GM23338 (cell line): ENCODE measurements at regions not wholly inside any gene's neighbourhood (a gene's known extent, or its start where the extent isn't known, plus 50 kb on each side); places are given as distances from the start of the nearest gene placed in this dataset.

Source experiments
- ATAC-seq: fragments of 200-7000 bp; cut with Tn5 transposase; 3 replicates; pipeline ENCODE4 v1.9.1; 2020
- DNase-seq: peaks from one replicate; pipeline ENCODE4 v3.0.0-alpha.2; 2015; ENCODE audit warnings: low spot score
- H2AFZ ChIP-seq: fragments of 200-600 bp; sonication (generic); 2 replicates; pipeline ENCODE4 v1.8.0; 2016; ENCODE audit warnings: antibody characterized with exemption, mild to moderate bottlenecking, moderate library complexity
- H3F3A ChIP-seq: fragments of 200-600 bp; sonication (generic); replicated peaks from 2 replicates; pipeline ENCODE4 v1.8.0; 2017; ENCODE audit warnings: antibody characterized with exemption, mixed run types, low read depth
- H3K27ac ChIP-seq: fragments of 200-600 bp; sonication (generic); 2 replicates; pipeline ENCODE4 v1.6.1; 2016; ENCODE audit warnings: low read depth
- H3K27me3 ChIP-seq: fragments of 200-600 bp; sonication (generic); 2 replicates; pipeline ENCODE4 v1.8.0; 2016; ENCODE audit warnings: mild to moderate bottlenecking, mixed run types, moderate library complexity; ENCODE audit not compliant: insufficient read depth
- H3K36me3 ChIP-seq: fragments of 200-600 bp; sonication (generic); 2 replicates; pipeline ENCODE4 v1.8.0; 2016; ENCODE audit warnings: mild to moderate bottlenecking; ENCODE audit not compliant: insufficient read depth
- H3K4me1 ChIP-seq: fragments of 200-600 bp; sonication (generic); 2 replicates; pipeline ENCODE4 v1.8.0; 2016; ENCODE audit warnings: mild to moderate bottlenecking, moderate library complexity; ENCODE audit not compliant: insufficient read depth
- H3K4me2 ChIP-seq: fragments of 200-600 bp; sonication (generic); 2 replicates; pipeline ENCODE4 v1.7.1; 2017; ENCODE audit warnings: mixed run types
- H3K4me3 ChIP-seq: fragments of 200-600 bp; sonication (generic); 2 replicates; pipeline ENCODE4 v1.6.1; 2016; ENCODE audit warnings: mixed run types
- H3K79me2 ChIP-seq: fragments of 200-600 bp; sonication (generic); replicated peaks from 2 replicates; pipeline ENCODE4 v1.8.0; 2017; ENCODE audit warnings: mild to moderate bottlenecking; ENCODE audit not compliant: insufficient read depth
- H3K9me2 ChIP-seq: fragments of 200-600 bp; sonication (generic); 2 replicates; pipeline ENCODE4 v1.8.0; 2017; ENCODE audit not compliant: insufficient read depth
- H4K20me1 ChIP-seq: fragments of 200-600 bp; sonication (generic); replicated peaks from 2 replicates; pipeline ENCODE4 v1.8.0; 2017; ENCODE audit warnings: mild to moderate bottlenecking; ENCODE audit not compliant: insufficient read depth
- H3K27ac Mint-ChIP-seq: 2 replicates; pipeline ENCODE4 v1.8.0; 2020; ENCODE audit warnings: inconsistent platforms, mild to moderate bottlenecking, moderate library complexity, mixed read lengths
- H3K27me3 Mint-ChIP-seq: 3 replicates; pipeline ENCODE4 v1.8.0; 2022; ENCODE audit warnings: low read depth, mild to moderate bottlenecking, moderate library complexity, mixed read lengths, inconsistent platforms; ENCODE audit not compliant: insufficient read depth, poor library complexity
- H3K36me3 Mint-ChIP-seq: 3 replicates; pipeline ENCODE4 v1.8.0; 2021; ENCODE audit warnings: low read depth, mild to moderate bottlenecking, inconsistent platforms, moderate library complexity, mixed read lengths
- H3K4me1 Mint-ChIP-seq: 3 replicates; pipeline ENCODE4 v1.8.0; 2020; ENCODE audit warnings: mild to moderate bottlenecking, inconsistent platforms, mixed read lengths
- H3K4me3 Mint-ChIP-seq: 3 replicates; pipeline ENCODE4 v1.8.0; 2021; ENCODE audit warnings: moderate library complexity, mild to moderate bottlenecking, inconsistent platforms, mixed read lengths
- H3K9me3 Mint-ChIP-seq: 3 replicates; pipeline ENCODE4 v1.8.0; 2020; ENCODE audit warnings: moderate library complexity, mild to moderate bottlenecking, inconsistent platforms, mixed read lengths
- CREB1 ChIP-seq: fragments of 250-450 bp; sonication (Bioruptor Pico); IDR thresholded peaks from 2 replicates; pipeline ENCODE4 v1.5.0; 2020; ENCODE audit warnings: low read depth, mild to moderate bottlenecking, moderate library complexity
- CTCF ChIP-seq, 2 experiments: fragments of 200-600 bp in 1 of 2; sonication (generic) in 1 of 2; conservative IDR thresholded peaks; 2 replicates each; pipeline versions ENCODE4 v1.5.1 to v1.6.1; 2016 to 2017; ENCODE audit warnings: antibody characterized with exemption in 2 of 2, low read depth in 2 of 2, mild to moderate bottlenecking in 2 of 2, moderate library complexity in 1 of 2
- EZH2 ChIP-seq: fragments of 200-600 bp; sonication (generic); IDR thresholded peaks from one replicate; pipeline ENCODE4 v1.8.0; 2017; ENCODE audit warnings: antibody characterized with exemption, mild to moderate bottlenecking, low read depth; ENCODE audit not compliant: unreplicated experiment
- EZH2phosphoT487 ChIP-seq: fragments of 200-600 bp; sonication (generic); IDR thresholded peaks from one replicate; pipeline ENCODE4 v1.8.1; 2018; ENCODE audit warnings: antibody characterized with exemption; ENCODE audit not compliant: unreplicated experiment
- JUNB ChIP-seq: IDR thresholded peaks from one replicate; pipeline ENCODE4 v1.6.1; 2016; ENCODE audit warnings: antibody characterized with exemption; ENCODE audit not compliant: unreplicated experiment
- NANOG ChIP-seq: IDR thresholded peaks from 2 replicates; pipeline ENCODE4 v1.6.1; 2016; ENCODE audit warnings: antibody characterized with exemption, borderline replicate concordance
- POLR2AphosphoS5 ChIP-seq: IDR thresholded peaks from 2 replicates; pipeline ENCODE4 v1.6.1; 2016; ENCODE audit warnings: antibody characterized with exemption, low read depth
- STAT1 ChIP-seq: IDR thresholded peaks from one replicate; pipeline ENCODE4 v1.6.1; 2016; ENCODE audit warnings: antibody characterized with exemption; ENCODE audit not compliant: unreplicated experiment
- ZNF114 ChIP-seq: fragments of 250-450 bp; sonication (Bioruptor Pico); IDR thresholded peaks from 2 replicates; pipeline ENCODE4 v1.5.0; 2020; ENCODE audit warnings: mild to moderate bottlenecking, moderate library complexity
- ZNF331 ChIP-seq: fragments of 250-450 bp; sonication (Bioruptor Pico); IDR thresholded peaks from 2 replicates; pipeline ENCODE4 v1.5.0; 2020; ENCODE audit warnings: low read depth, mild to moderate bottlenecking, moderate library complexity
- ZNF462 ChIP-seq: fragments of 250-450 bp; sonication (Bioruptor Pico); IDR thresholded peaks from 2 replicates; pipeline ENCODE4 v1.5.0; 2020; ENCODE audit warnings: mild to moderate bottlenecking, moderate library complexity
- TF ChIP-seq, protein P1 (sequence below): IDR thresholded peaks from 2 replicates; pipeline ENCODE4 v1.6.1; 2016; ENCODE audit warnings: antibody characterized with exemption
- TF ChIP-seq, protein P2 (sequence below): IDR thresholded peaks from one replicate; pipeline ENCODE4 v1.6.1; 2018; ENCODE audit warnings: antibody characterized with exemption; ENCODE audit not compliant: unreplicated experiment

- DNase-seq: no peak
- no peak overlapping the region for H3K4me2 ChIP-seq
- H2AFZ ChIP-seq: no peak overlapping the region
- H3K79me2 ChIP-seq: no peaks in the 10 kb centered on the region
- H3K4me3 Mint-ChIP-seq: no peak overlapping the region
- no peaks in the 10 kb centered on the region for H3K27me3 ChIP-seq
- H3K27ac ChIP-seq: no peak overlapping the region
- no peak overlapping the region for H3K4me3 ChIP-seq
- H3K9me2 ChIP-seq: no peaks in the 10 kb centered on the region
- no peaks in the 10 kb centered on the region for H3F3A ChIP-seq
- no peaks in the 10 kb centered on the region for H3K4me1 ChIP-seq
- H3K9me3 Mint-ChIP-seq: no peaks in the 10 kb centered on the region
- no peaks in the 10 kb centered on the region for H3K36me3 ChIP-seq
- H3K36me3 Mint-ChIP-seq: no peaks in the 10 kb centered on the region
- H3K27me3 Mint-ChIP-seq: no peaks in the 10 kb centered on the region
- no peak for ATAC-seq
- no peaks in the 10 kb centered on the region for H3K4me1 Mint-ChIP-seq
- no peaks in the 10 kb centered on the region for H4K20me1 ChIP-seq
- H3K27ac Mint-ChIP-seq: no peak overlapping the region
- TF ChIP-seq, protein P1, sequence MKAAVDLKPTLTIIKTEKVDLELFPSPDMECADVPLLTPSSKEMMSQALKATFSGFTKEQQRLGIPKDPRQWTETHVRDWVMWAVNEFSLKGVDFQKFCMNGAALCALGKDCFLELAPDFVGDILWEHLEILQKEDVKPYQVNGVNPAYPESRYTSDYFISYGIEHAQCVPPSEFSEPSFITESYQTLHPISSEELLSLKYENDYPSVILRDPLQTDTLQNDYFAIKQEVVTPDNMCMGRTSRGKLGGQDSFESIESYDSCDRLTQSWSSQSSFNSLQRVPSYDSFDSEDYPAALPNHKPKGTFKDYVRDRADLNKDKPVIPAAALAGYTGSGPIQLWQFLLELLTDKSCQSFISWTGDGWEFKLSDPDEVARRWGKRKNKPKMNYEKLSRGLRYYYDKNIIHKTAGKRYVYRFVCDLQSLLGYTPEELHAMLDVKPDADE: no peak
- no peak for TF ChIP-seq JUNB
- TF ChIP-seq ZNF462: no peak
- TF ChIP-seq NANOG: no peak
- no peak for TF ChIP-seq STAT1
- TF ChIP-seq, protein P2, sequence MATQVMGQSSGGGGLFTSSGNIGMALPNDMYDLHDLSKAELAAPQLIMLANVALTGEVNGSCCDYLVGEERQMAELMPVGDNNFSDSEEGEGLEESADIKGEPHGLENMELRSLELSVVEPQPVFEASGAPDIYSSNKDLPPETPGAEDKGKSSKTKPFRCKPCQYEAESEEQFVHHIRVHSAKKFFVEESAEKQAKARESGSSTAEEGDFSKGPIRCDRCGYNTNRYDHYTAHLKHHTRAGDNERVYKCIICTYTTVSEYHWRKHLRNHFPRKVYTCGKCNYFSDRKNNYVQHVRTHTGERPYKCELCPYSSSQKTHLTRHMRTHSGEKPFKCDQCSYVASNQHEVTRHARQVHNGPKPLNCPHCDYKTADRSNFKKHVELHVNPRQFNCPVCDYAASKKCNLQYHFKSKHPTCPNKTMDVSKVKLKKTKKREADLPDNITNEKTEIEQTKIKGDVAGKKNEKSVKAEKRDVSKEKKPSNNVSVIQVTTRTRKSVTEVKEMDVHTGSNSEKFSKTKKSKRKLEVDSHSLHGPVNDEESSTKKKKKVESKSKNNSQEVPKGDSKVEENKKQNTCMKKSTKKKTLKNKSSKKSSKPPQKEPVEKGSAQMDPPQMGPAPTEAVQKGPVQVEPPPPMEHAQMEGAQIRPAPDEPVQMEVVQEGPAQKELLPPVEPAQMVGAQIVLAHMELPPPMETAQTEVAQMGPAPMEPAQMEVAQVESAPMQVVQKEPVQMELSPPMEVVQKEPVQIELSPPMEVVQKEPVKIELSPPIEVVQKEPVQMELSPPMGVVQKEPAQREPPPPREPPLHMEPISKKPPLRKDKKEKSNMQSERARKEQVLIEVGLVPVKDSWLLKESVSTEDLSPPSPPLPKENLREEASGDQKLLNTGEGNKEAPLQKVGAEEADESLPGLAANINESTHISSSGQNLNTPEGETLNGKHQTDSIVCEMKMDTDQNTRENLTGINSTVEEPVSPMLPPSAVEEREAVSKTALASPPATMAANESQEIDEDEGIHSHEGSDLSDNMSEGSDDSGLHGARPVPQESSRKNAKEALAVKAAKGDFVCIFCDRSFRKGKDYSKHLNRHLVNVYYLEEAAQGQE: no peak
- no peak for TF ChIP-seq ZNF331 (CRISPR knock-in tag)
- no peak for TF ChIP-seq EZH2phosphoT487
- no peak for TF ChIP-seq CREB1
- TF ChIP-seq CTCF (conservative IDR thresholded peaks at IDR 0.05; ENCODE audit: low read depth in 2 of 2): no peak
- no peak for TF ChIP-seq EZH2
- TF ChIP-seq POLR2AphosphoS5: no peak
- TF ChIP-seq ZNF114 (CRISPR knock-in tag): no peak
Observed at GRCh38 chrX:126697091-126697490, 122.4 kb upstream of the PRR32 start.
